Endothelial cell (in vitro differentiated cells): ENCODE measurements at regions not wholly inside any gene's neighbourhood (a gene's known extent, or its start where the extent isn't known, plus 50 kb on each side); places are given as distances from the start of the nearest gene placed in this dataset.

Source experiments
- DNase-seq: peaks from one replicate; pipeline ENCODE4 v3.0.0; 2021; ENCODE audit warnings: low spot score
- H3K27ac Mint-ChIP-seq: one replicate; pipeline ENCODE4 v1.8.0; 2021; ENCODE audit warnings: mixed read lengths, inconsistent platforms; ENCODE audit not compliant: unreplicated experiment
- H3K27me3 Mint-ChIP-seq: one replicate; pipeline ENCODE4 v1.8.0; 2021; ENCODE audit warnings: mild to moderate bottlenecking, moderate library complexity, mixed read lengths, inconsistent platforms; ENCODE audit not compliant: unreplicated experiment
- H3K36me3 Mint-ChIP-seq: one replicate; pipeline ENCODE4 v1.8.0; 2021; ENCODE audit warnings: mild to moderate bottlenecking, low read depth, mixed read lengths, inconsistent platforms; ENCODE audit not compliant: unreplicated experiment
- H3K4me1 Mint-ChIP-seq: one replicate; pipeline ENCODE4 v1.8.0; 2021; ENCODE audit warnings: mild to moderate bottlenecking, mixed read lengths, inconsistent platforms; ENCODE audit not compliant: unreplicated experiment
- H3K4me3 Mint-ChIP-seq: one replicate; pipeline ENCODE4 v1.8.0; 2021; ENCODE audit warnings: mild to moderate bottlenecking, mixed read lengths, inconsistent platforms; ENCODE audit not compliant: unreplicated experiment
- H3K9me3 Mint-ChIP-seq: one replicate; pipeline ENCODE4 v1.8.0; 2021; ENCODE audit warnings: mixed read lengths, inconsistent platforms; ENCODE audit not compliant: unreplicated experiment
- CTCF ChIP-seq: fragments of 200-600 bp; sonication (generic); IDR thresholded peaks from one replicate; pipeline ENCODE4 v1.5.0; 2021; ENCODE audit warnings: antibody characterized with exemption; ENCODE audit not compliant: unreplicated experiment

GRCh38 chr3:72062017-72062416 lies 277.1 kb upstream of the PROK2 start:
- H3K9me3 Mint-ChIP-seq = peaks cover 6% of the 10 kb centered on the region
- no peak overlapping the region for H3K27ac Mint-ChIP-seq
- H3K4me3 Mint-ChIP-seq = no peak overlapping the region
- TF ChIP-seq CTCF = no peak
- H3K27me3 Mint-ChIP-seq = peaks cover 1% of the 10 kb centered on the region
- peaks cover 12% of the 10 kb centered on the region for H3K36me3 Mint-ChIP-seq
- no peaks in the 10 kb centered on the region for H3K4me1 Mint-ChIP-seq
- DNase-seq = no peak

GRCh38 chr3:72060447-72061034 lies 275.6 kb upstream of the PROK2 start:
- DNase-seq = no peak
- H3K9me3 Mint-ChIP-seq = peaks cover 6% of the 10 kb centered on the region
- H3K27ac Mint-ChIP-seq = no peak overlapping the region
- peaks cover 12% of the 10 kb centered on the region for H3K36me3 Mint-ChIP-seq
- H3K27me3 Mint-ChIP-seq = peaks cover 1% of the 10 kb centered on the region
- no peak for TF ChIP-seq CTCF
- no peak overlapping the region for H3K4me3 Mint-ChIP-seq
- H3K4me1 Mint-ChIP-seq = no peaks in the 10 kb centered on the region

GRCh38 chr3:72058493-72059081 lies 273.6 kb upstream of the PROK2 start:
- DNase-seq = no peak
- Mint-ChIP-seq H3K27ac (no peak overlapping the region), H3K27me3 (peaks cover 1% of the 10 kb centered on the region), H3K9me3 (no peaks in the 10 kb centered on the region), H3K4me3 (no peak overlapping the region), H3K4me1 (no peaks in the 10 kb centered on the region), H3K36me3 (peaks cover 5% of the 10 kb centered on the region)
- no peak for TF ChIP-seq CTCF

- no peaks in the 10 kb centered on the region for H3K36me3 Mint-ChIP-seq
- H3K4me1 Mint-ChIP-seq = no peaks in the 10 kb centered on the region
- H3K9me3 Mint-ChIP-seq = no peaks in the 10 kb centered on the region
- no peak overlapping the region for H3K27ac Mint-ChIP-seq
- TF ChIP-seq CTCF = no peak
- H3K4me3 Mint-ChIP-seq = no peak overlapping the region
- H3K27me3 Mint-ChIP-seq = peaks cover 1% of the 10 kb centered on the region
- DNase-seq = no peak
These were observed 270.5 kb upstream of the PROK2 start for GRCh38 chr3:72055436-72055835.

- Mint-ChIP-seq H3K27me3 (no peaks in the 10 kb centered on the region), H3K9me3 (no peaks in the 10 kb centered on the region), H3K36me3 (no peaks in the 10 kb centered on the region), H3K4me1 (no peaks in the 10 kb centered on the region), H3K27ac (no peak overlapping the region), H3K4me3 (no peak overlapping the region)
- TF ChIP-seq CTCF = no peak
- no peak for DNase-seq
These were observed 270.0 kb upstream of the PROK2 start for GRCh38 chr3:72054976-72055375.
